NCI-H187 treated with DMSO at 0.1 percent for 48 hours (cell line): ENCODE measurements at regions not wholly inside any gene's neighbourhood (a gene's known extent, or its start where the extent isn't known, plus 50 kb on each side); places are given as distances from the start of the nearest gene placed in this dataset.
A peak's percentile ranks its signal among the peaks of the same experiment; 100 is the strongest.

Source experiments
- DNase-seq: peaks from one replicate; lab custom pipeline; 2025; lab: John Stamatoyannopoulos, UW

DNA sequence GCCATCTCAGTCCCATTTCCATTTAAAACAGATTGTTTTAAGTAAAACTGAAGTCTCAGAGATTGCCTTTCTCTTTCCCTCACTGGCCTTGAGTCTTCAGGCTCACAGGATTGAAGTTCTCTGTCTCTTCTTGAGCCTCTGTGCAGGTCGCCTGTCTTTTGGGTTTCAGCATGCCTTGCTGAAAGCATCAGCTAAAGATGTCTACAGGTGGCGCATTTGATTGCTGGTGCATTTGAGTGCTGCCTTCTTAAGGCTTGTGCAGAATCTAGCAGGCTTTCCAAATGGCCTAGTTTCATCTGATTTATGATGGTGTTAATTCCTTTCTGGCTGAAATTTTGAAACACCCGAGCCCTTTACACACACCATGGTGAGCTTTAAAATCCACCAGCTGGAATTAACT is 1062.2 kb upstream of the FBXO33 start:
- no peak for DNase-seq

DNA sequence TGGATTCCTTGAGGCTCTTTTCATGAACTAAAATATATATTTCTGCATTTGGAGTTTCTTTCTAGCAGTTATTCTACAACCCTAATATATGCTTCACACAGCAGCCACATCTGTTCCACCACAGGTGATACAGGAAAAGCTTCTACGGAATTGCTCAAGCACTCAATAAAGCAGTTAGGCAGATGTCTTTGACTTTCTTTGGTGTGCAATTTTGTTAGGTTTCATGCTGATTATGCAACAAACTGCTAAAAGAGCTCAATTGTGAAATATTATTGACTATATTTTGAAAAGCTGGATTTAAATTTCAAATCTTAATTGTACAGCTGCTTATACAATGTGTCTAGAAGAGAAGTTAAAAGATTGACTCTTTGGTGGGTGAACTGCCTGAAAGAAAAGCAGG is 1055.6 kb upstream of the FBXO33 start:
- no peak for DNase-seq

DNA sequence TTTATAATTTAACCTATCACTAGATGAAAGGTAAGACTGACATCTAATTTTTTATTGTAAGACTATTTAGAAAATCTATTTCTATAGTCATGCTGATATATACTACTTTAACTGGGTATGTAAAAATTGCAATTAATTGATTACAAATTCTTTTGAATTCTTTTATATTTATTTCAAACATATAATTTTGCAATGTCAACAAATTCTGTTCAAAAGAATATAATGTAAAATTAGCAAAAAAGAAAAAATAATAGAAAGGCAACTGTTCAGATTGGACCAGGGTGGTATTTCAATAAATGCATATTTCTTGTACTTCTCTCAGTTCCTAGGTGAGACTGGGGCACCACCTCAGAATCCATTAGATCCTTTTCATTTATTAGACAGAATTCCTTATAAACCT is 1053.5 kb upstream of the FBXO33 start:
- no peak for DNase-seq

DNA sequence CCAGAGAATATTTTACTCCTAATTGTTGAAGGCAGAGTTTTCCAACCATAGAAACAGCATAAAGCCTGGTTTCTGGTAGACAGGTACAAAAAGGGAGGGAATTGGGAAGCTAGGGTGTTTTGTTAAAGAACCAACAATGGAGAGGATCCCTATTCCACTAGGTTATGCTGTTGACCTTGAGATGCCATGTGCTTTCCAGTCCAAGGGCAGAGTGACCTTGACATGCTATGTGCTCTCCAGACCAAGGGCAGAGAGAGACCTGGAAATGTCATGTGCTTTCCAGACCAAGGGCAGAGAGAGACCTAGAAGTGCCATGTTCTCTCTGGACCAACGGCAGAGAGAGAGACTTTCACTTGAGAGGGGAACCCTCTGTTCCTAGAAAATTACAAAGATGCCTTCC is 1043.8 kb upstream of the FBXO33 start:
- DNase-seq, result no peak

DNA sequence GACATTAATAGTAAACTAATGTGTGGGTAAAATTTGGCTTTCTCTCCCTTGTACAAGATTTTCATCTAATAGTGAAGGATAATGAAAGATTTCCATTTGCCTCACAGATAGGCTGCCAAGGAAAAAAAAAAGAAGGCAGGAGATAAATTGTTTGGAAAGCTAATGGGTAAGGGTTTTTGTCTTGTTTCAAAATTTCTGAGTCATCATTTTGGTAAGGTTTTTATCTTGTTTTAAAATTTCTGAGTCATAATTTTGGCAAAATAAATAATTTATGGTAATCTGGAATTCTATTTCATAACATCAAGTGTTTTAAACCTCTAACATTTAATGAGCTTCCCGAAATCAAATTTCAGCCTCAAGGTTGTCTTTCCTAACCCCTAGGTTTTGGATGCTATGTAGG is 1035.7 kb upstream of the FBXO33 start:
- no peak for DNase-seq

DNA sequence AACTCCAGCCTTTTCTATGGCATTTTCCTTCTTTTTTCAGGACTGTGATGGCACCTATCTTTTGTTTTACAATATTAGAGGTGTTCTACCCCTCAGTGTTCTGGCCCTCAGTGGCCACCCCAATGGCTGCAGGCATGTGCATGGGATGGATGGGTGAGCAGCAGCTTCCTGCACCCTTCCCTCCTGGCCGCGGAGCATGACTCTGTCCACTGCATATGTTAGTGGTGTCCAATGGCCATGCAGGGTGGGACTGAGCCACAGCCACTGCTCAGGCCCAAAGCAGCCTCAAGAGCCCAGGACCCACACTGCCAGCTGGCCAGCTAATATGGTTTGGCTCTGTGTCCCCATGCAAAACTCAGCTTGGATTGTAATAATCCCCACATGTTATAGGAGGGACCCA is 1032.3 kb upstream of the FBXO33 start:
- DNase-seq, result no peak

DNA sequence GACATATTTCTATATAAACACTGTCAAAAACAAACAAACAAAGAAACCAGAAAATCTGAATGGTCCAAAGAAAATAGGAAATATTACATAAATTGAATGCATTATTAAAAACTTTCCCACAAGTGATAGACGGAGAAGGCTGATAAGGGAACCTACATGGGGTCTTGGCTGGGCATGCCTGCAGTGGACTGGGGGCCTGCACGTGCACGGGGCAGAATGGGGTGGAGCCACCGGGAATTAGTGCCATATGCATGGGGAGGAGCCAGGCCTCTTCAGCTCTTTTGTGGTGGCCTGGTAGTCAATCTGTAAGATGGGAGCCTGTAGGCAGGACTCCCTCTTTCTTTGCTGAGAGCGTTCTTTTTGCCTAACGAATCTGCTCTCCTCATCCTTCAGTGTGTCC is 1031.7 kb upstream of the FBXO33 start:
- no peak for DNase-seq

DNA sequence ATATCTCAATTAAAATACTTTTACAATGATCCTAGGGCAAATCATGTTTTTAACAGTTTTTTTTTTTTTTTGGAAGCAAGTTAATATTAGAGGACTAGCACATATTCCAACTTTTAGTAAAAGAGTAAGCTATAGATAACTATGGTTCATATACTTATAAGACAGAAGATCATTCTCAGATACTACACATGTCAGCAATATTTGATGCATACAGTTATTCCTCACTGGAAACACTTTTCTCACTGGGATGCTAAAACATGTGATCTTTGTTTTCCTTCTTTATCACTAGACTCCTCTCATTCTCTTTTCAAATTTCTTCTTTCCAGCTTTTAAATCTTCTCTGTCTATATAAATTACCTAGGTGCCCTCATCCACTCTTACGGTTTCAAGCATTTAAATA is 1020.4 kb upstream of the FBXO33 start:
- no peak for DNase-seq

DNA sequence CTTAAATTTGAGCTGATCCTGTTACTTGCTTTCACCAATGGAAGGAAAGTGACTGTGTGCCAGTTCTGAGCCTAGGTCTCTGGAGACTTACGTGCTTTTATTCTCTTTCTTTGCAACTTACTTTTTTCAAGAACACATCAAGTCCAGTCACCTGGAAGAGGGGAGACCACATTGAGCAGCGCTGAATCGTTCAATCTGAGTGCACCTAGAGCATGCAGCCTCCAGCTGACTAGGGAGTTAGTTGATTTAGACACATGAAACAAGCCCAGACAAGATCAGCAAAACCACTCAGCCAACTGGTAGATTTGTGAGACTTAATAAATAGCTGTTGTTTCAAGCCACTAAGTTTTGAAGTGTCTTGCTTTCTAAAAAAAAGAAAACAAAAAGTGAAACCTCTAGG is 1014.8 kb upstream of the FBXO33 start:
- DNase-seq, result no peak

DNA sequence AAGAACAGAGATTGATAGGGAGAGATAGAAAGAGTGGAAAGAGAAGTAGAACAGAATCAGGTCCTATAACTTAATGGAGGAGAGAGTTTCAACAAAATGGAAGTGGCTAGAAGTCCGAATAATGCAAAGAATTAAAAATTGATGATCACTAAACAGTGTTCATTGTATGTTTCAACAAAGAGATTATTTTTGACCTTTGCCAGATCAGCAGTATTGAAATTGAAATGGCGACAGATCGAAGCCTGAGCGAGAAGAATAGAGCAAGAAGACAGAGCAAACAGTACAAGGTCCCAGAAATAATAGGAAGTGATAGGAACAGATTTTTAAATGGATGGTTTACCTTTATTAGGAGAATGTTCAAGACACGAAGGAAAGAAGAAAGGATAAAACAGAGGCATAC is 1012.8 kb upstream of the FBXO33 start:
- DNase-seq, result no peak

DNA sequence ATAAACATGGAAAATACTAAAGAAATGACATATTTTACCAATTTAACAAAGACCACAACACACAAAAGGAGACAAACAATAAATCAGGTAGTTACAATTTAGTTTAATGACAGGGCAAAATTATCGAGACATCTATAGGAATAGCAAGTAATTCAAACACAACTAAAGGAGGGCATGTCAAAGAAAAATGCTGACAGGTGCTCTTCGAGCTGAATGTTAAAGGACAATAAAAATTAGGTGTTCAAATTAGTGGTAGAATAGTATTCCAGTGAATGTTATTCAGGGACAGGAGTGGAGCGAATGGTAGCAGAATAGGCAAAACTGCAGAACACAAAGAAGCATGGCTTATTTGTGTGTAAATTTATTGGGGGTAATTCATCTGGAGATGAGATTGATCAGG is 1004.3 kb upstream of the FBXO33 start:
- DNase-seq, result no peak

DNA sequence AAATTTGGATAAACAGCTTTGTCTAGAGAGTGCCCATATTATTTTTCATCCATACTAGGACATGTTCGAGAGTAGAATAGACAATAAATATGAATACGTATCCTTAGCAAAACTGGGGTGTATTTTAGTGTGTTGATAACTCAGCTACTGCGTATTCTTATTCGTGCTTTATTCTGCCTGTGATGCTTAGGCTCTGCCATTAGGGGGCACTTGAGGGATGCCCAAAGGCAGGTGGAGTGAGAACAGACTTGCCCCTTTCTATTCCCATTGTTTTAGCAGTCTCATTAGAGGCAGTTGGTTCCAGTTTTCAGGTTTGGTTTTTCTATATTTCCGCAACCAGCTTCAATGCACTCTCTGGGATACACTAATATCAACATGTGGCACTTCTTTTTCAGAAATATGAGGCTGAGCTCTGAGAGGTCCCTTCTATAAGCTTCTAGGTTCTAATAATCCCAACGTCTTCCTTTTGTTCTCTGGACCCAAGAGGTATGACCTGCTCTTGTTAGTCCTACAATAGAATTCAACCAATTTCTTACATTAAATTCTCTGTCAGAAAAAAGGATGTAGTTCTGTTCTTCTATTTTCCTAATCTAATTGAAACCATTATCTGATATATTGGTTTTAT is 985.7 kb upstream of the FBXO33 start:
- DNase-seq, result peak; percentile 8

DNA sequence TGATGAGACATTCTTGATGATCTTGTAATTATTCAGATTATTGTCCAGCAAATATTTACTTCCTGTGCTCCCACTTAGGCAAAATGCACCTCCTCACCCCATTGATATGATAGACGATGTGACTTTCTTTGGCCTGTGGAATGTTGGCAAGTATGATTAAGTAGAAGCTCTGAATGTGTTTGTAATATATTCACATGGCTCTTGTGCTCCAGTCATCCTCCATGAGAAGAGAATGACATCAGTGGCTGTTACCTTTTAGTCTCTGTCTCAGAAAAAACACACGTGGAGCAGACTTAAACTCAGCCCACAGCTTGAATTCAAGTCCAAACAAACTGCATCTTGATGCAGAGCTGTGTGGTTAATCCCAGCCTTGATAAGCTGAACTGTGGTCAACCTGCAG is 984.3 kb upstream of the FBXO33 start:
- DNase-seq, result no peak

DNA sequence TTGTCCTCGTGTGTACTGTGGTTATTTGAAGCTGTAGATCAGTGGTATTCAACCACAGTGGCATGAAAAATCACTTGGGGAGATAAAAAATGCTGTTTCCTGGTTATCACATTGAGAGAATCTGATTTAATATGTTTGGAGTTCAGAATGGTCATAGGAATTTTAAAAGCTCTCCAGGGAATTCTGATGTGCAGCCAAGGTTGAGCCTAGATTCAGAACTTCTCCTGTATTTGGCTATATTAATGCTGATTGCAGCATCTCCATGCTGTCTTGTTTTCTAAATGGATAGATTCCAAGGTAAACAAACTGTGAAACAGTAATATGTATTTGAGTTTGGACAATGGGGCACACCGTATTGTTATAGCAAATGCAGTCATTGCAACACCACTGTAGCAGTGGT is 982.2 kb upstream of the FBXO33 start:
- DNase-seq, result no peak

DNA sequence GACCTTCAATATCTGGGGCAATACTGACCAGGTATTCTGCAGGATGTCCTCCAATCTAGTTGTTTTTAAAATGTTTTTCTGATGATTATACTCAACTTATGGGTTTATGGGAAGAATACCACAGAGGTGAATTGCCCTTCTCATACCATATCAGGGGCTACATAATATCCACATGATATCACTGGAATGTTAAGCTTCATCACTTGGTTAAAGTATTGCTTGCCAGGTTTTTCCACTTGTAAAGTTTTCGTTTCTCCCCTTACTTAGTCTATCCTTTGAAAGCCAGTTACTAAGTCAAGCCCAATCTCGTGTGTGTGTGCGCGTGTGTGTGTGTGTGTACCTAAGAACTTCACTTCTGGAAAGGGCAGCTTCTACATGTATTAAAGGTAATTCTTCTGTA is 980.9 kb upstream of the FBXO33 start:
- DNase-seq, result no peak

DNA sequence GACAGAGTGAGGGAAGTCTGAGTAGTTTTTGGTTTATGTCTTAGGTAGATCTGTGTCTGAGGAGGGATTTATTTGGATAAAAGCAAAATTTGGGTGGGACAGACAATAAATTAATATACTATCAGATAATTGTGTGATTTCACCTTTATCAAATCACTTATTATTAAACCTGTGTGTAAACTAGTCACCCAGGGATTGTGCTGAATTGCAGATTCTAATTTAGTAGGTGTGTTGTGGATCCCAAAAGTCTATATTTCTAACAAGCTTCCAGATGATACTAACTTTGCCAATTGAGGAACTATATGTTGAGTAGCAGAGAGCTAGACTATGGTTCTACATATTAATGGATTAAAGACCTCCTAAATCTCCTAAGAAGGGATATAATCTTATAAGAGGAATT is 978.5 kb upstream of the FBXO33 start:
- DNase-seq, result no peak

DNA sequence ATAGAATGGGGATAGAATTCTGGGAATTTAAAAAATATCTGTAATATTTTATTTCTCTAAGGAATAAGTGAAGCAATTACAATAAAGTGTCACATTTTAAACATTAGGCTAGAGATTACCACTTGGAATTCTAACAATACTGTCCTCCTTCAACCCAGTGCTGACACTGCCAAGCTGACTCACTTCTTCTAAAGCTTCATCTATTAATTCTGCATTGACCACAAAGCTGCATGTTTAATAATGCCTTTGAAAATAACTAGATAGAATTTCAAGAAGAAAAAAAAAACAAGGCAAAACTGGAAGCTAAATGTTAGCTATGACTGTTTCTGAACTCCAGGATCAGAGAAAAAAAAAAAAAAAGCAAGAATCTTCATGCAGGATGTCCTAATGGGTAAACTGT is 970.7 kb upstream of the FBXO33 start:
- DNase-seq, result no peak

DNA sequence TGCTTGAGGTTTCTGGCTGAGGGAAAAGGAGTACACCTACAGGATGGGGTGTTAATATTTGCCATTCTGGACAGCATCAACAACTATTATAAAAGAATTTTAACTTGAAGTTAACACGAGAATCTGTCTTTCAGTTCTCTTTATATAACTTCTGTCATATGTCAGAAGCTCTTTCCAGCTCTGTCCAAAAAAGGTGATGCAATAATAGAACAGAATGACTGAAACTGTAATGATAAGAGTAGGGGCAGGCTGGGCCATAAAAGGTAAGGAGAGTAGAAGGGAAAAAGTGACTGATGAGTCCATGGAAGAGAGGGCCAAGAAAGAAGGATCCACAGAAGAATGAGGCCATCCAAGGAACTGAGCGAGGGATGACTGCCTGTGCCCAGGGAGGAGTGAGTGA is 966.7 kb upstream of the FBXO33 start:
- DNase-seq, result no peak

DNA sequence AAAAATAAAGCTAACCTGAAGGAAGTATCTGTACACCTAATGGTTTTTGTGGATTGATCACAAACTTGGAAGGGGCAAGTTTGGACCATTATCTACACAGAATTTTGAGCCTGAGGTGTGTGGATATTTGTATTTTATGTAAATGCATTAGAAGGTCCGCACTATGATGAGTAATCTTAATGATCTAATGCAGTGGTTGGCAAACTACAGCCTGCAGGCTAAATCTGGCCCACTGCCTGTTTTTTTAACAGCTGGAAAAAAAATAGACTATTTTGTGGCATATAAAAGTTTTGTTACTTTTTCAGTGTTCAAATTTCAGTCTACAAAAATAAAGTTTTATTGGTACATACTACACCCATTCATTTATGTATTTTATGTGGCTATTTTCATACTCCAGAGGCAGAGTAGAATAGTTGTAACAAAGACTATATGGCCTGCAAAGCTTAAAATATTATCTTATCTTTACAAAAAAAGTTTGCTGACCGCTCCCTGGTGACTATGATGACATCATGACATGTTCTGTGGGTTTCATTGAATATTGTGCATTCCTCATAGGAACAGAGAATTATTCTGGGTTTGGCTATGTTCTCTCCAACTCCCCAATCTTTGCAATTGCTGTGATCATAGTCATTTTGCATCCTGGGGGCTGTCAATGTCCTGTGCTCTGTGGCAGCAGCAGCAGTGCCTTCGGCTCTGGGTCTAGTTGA is 962.6 kb upstream of the FBXO33 start:
- no peak for DNase-seq

DNA sequence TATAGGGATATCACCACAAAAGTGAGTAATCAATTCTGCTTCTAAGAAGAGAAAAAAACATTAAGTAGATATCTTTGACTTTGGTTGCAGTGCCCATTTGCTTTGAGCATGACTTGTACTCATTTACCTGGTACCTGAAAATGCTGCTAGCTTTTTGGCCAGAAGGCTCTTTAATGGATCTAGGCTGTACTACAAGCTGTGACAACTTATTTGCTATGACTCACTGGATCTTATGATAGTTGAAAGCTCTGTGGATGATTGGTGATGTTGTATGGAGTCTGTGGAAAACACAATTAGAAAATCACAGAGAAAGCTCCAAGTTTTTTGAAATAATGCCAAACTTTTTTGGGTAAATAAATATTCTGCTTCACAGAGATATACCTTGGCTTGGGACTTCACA is 960.9 kb upstream of the FBXO33 start:
- no peak for DNase-seq

DNA sequence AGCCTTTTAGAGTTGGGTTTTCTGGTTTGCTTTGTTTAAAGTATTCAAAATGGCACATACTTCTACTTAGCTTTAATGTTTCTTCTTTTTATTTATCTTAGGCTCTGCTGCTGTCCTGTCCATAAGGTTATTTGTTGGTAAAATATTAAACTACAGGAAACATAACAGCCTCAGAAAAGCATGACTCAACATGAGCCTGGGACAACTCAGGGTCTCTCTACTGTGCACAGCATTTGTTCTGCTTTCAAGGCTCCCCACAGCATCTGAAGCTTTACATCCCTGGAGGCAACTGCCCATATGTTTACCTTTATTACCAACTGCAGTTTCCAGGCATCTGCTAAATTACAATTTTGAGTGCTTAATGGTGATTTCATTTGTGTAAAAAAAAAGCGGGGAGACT is 954.2 kb upstream of the FBXO33 start:
- DNase-seq, result no peak

DNA sequence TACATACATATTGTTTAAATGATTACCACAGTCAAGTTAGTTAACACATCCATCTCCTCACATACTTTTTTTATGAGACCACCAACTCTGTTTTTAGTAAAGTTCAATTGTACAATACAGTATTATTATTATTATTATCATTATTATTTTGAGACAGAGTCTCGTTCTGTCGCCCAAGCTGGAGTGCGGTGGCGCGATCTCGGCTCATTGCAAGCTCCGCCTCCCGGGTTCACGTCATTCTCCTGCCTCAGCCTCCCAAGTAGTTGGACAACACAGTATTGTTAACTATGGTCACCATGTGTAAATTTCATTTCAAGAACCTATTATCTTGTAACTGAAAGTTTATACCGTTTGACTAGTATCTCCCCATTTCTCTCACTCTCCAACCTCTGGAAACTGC is 942.0 kb upstream of the FBXO33 start:
- DNase-seq, result no peak

DNA sequence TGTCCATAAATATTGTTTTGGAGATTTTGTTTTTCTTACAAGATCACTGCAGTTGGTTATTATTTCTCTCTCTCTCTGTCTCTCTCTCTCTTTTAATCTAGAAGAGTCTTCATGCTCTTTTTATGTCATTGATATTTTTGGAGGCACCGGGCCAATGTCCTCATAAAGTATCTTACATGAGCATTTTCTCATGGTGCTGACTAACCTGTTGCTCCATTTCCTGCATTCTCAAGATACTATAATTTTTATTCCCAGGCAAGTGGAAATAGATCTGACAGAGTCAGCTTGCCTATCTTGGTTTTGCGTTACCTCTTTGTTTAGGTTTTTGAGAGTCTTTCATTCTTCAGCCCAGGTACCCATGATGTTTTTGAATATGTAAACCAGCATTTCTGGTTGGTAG is 938.8 kb upstream of the FBXO33 start:
- DNase-seq, result no peak

DNA sequence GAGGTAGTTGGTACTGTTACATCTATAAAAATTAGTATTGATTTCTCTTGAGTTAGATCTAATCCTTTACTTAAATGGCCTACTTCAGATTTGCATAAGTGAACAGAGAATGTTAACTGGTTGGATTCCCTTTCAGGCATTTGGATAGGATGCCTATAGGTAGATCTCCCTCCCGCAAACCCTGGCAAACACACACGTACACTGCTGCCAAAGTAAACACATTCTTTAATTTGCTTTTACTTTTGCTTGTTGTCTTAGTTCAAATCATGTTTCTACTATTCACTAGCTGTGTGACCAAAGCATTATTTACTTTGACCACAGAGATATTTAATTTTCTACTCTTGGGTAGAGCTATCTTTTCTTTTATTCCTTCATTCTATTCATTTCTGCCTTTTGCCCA is 936.1 kb upstream of the FBXO33 start:
- DNase-seq, result no peak
